ENCODE measurements at regions not wholly inside any gene's neighbourhood (a gene's known extent, or its start where the extent isn't known, plus 50 kb on each side); places are given as distances from the start of the nearest gene placed in this dataset.
"Not testable (repeated sequence)": the region's sequence is repeated elsewhere in the genome, so short reads cannot be mapped to it uniquely, and the experiment has no call there.

GRCh38 chr7:19953411-19953810 lies 180.0 kb upstream of the TMEM196 start:
- not testable (repeated sequence) for DNase-seq

GRCh38 chr7:19948160-19948559 lies 174.7 kb upstream of the TMEM196 start:
- no peak for DNase-seq

- DNase-seq: no peak
These were observed 171.1 kb upstream of the TMEM196 start for GRCh38 chr7:19944363-19945120.

GRCh38 chr7:19939746-19940145 lies 166.3 kb upstream of the TMEM196 start:
- no peak for DNase-seq

- no peak for DNase-seq
These were observed 159.3 kb upstream of the TMEM196 start for GRCh38 chr7:19932549-19933249.

- DNase-seq: no peak
These were observed 157.4 kb upstream of the TMEM196 start for GRCh38 chr7:19930851-19931250.

GRCh38 chr7:19930051-19930450 lies 156.6 kb upstream of the TMEM196 start:
- DNase-seq: no peak

GRCh38 chr7:19928247-19928646 lies 154.8 kb upstream of the TMEM196 start:
- DNase-seq: no peak

GRCh38 chr7:19920705-19921104 lies 147.3 kb upstream of the TMEM196 start:
- no peak for DNase-seq

GRCh38 chr7:19920166-19920565 lies 146.7 kb upstream of the TMEM196 start:
- no peak for DNase-seq

- DNase-seq: no peak
These were observed 146.1 kb upstream of the TMEM196 start for GRCh38 chr7:19919261-19920095.

- DNase-seq: no peak
These were observed 142.6 kb upstream of the TMEM196 start for GRCh38 chr7:19916046-19916445.

GRCh38 chr7:19915596-19915995 lies 142.2 kb upstream of the TMEM196 start:
- no peak for DNase-seq

GRCh38 chr7:19914866-19915265 lies 141.4 kb upstream of the TMEM196 start:
- no peak for DNase-seq

- no peak for DNase-seq
These were observed 126.7 kb upstream of the TMEM196 start for GRCh38 chr7:19900118-19900517.

GRCh38 chr7:19899529-19899928 lies 126.1 kb upstream of the TMEM196 start:
- DNase-seq: no peak

- DNase-seq: not testable (repeated sequence)
These were observed 109.5 kb upstream of the TMEM196 start for GRCh38 chr7:19882893-19883292.

- DNase-seq: no peak
These were observed 98.7 kb upstream of the TMEM196 start for GRCh38 chr7:19872094-19872493.

GRCh38 chr7:19871102-19871501 lies 97.7 kb upstream of the TMEM196 start:
- DNase-seq: no peak

GRCh38 chr7:19869979-19870378 lies 96.6 kb upstream of the TMEM196 start:
- DNase-seq: no peak

- no peak for DNase-seq
These were observed 79.9 kb upstream of the TMEM196 start for GRCh38 chr7:19853261-19853832.

GRCh38 chr7:19852192-19852591 lies 78.8 kb upstream of the TMEM196 start:
- DNase-seq: no peak

GRCh38 chr7:19851504-19851903 lies 78.1 kb upstream of the TMEM196 start:
- no peak for DNase-seq

Measured in hippocampal formation (tissue), 2 donors.